HCT116 (cell line): ENCODE measurements at regions not wholly inside any gene's neighbourhood (a gene's known extent, or its start where the extent isn't known, plus 50 kb on each side); places are given as distances from the start of the nearest gene placed in this dataset.

Source experiments
- ATAC-seq: fragments of 200-7000 bp; cut with Tn5 transposase; 2 replicates; pipeline ENCODE4 v1.9.1; 2020; ENCODE audit warnings: mild to moderate bottlenecking, moderate library complexity
- BruUV-seq: library from RNA; stranded (reverse); fragments of 400-500 nt; replicated peaks from 2 replicates; lab custom pipeline; 2021; lab: Mats Ljungman, UMichigan
- CTCF ChIA-PET: fragments of 300-600 bp; sonication (Branson Sonifier 250); formaldehyde crosslinking; loops from one replicate; lab custom pipeline; 2021; ENCODE audit warnings: antibody characterized with exemption; lab: Charles Lee
- POLR2A ChIA-PET: fragments of 300-600, 350-600 bp; sonication (Branson Sonifier 250); formaldehyde crosslinking; loops from one replicate; lab custom pipeline; 2021; ENCODE audit warnings: antibody characterized with exemption; lab: Charles Lee
- RAD21 ChIA-PET, 2 experiments: fragments of 300-600 bp; sonication (Branson Sonifier 250); formaldehyde crosslinking; loops; one replicate each; lab custom pipeline; 2023; ENCODE audit warnings: low total read pairs in 2 of 2; ENCODE audit not compliant: uncharacterized antibody in 2 of 2, unreplicated experiment in 2 of 2, low non-redundant PET in 1 of 2; lab: Charles Lee
- DNase-seq: peaks from one replicate; pipeline ENCODE4 v3.0.0-alpha.2; 2010; ENCODE audit warnings: low read depth, low spot score
- H2AFZ ChIP-seq: fragments of 200-600 bp; shearing (Covaris generic), sonication (generic); 2 replicates; pipeline ENCODE4 v1.6.1; 2017; ENCODE audit warnings: low read depth, mixed run types, mixed read lengths, antibody characterized with exemption, low read length; ENCODE audit not compliant: poor library complexity, severe bottlenecking
- H3K27ac ChIP-seq: 2 replicates; pipeline ENCODE4 v1.5.1; 2012; ENCODE audit warnings: low read depth, low read length
- H3K27me3 ChIP-seq: fragments of 200-600 bp; sonication (generic); 2 replicates; pipeline ENCODE4 v1.6.1; 2016; ENCODE audit warnings: mixed run types, low read length, mixed read lengths; ENCODE audit not compliant: insufficient read depth
- H3K36me3 ChIP-seq, 2 experiments: fragments of 200-500 bp in 1 of 2; fragments of 200-600 bp in 1 of 2; sonication (Bioruptor generic) in 1 of 2; sonication (generic) in 1 of 2; 2 replicates each; pipeline versions ENCODE4 v1.5.1 to v1.6.1; 2014 to 2016; ENCODE audit warnings: low read length in 2 of 2, inconsistent platforms in 1 of 2, mixed read lengths in 1 of 2, mixed run types in 1 of 2; ENCODE audit not compliant: insufficient read depth in 2 of 2, control insufficient read depth in 1 of 2
- H3K4me1 ChIP-seq, 2 experiments: fragments of 200-600 bp in 1 of 2; sonication (generic) in 1 of 2; 2 replicates each; pipeline versions ENCODE4 v1.5.1 to v1.6.1; 2012 to 2017; ENCODE audit warnings: low read length in 2 of 2, inconsistent platforms in 1 of 2, mild to moderate bottlenecking in 1 of 2, mixed read lengths in 1 of 2, mixed run types in 1 of 2, moderate library complexity in 1 of 2; ENCODE audit not compliant: insufficient read depth in 2 of 2, control insufficient read depth in 1 of 2
- H3K4me2 ChIP-seq: fragments of 200-600 bp; sonication (generic); 2 replicates; pipeline ENCODE4 v1.6.1; 2017; ENCODE audit warnings: mixed run types, low read length, mixed read lengths
- H3K4me3 ChIP-seq, 2 experiments: fragments of 200-600 bp in 1 of 2; sonication (generic) in 1 of 2; replicated peaks in 1 of 2; 2 replicates each; pipeline ENCODE4 v1.5.1; 2011 to 2016; ENCODE audit warnings: low read length in 2 of 2, control low read depth in 1 of 2, low read depth in 1 of 2, mild to moderate bottlenecking in 1 of 2, mixed read lengths in 1 of 2, mixed run types in 1 of 2
- H3K79me2 ChIP-seq: fragments of 200-600 bp; sonication (generic); 2 replicates; pipeline ENCODE4 v1.6.1; 2017; ENCODE audit warnings: mild to moderate bottlenecking, mixed run types, low read length, moderate library complexity, mixed read lengths; ENCODE audit not compliant: insufficient read depth
- H3K9ac ChIP-seq: fragments of 200-600 bp; sonication (generic); 2 replicates; pipeline ENCODE4 v1.6.1; 2016; ENCODE audit warnings: low read length, mixed read lengths
- H3K9me2 ChIP-seq: fragments of 200-600 bp; sonication (generic), shearing (Covaris generic); 2 replicates; pipeline ENCODE4 v1.6.1; 2017; ENCODE audit warnings: mixed run types, mild to moderate bottlenecking, moderate library complexity; ENCODE audit not compliant: insufficient read depth
- H3K9me3 ChIP-seq, 2 experiments: fragments of 200-500 bp in 1 of 2; fragments of 200-600 bp in 1 of 2; sonication (Bioruptor generic) in 1 of 2; sonication (generic) in 1 of 2; 2 replicates each; pipeline ENCODE4 v1.6.1; 2014 to 2017; ENCODE audit warnings: low read length in 2 of 2, mixed read lengths in 2 of 2, inconsistent platforms in 1 of 2, low read depth in 1 of 2, mild to moderate bottlenecking in 1 of 2, mixed run types in 1 of 2, moderate library complexity in 1 of 2; ENCODE audit not compliant: control insufficient read depth in 1 of 2, insufficient read depth in 1 of 2
- H4K20me1 ChIP-seq: fragments of 200-600 bp; sonication (generic), shearing (Covaris generic); 2 replicates; pipeline ENCODE4 v1.6.1; 2017; ENCODE audit warnings: mixed run types, mild to moderate bottlenecking, moderate library complexity; ENCODE audit not compliant: insufficient read depth
- CBX3 ChIP-seq: IDR thresholded peaks from 2 replicates; pipeline ENCODE4 v1.6.1; 2012; ENCODE audit warnings: low read depth
- CTCF ChIP-seq, 3 experiments: fragments of 200-600 bp in 1 of 3; sonication (generic) in 1 of 3; IDR thresholded peaks in 2 of 3; conservative IDR thresholded peaks in 1 of 3; 2 replicates each; pipeline ENCODE4 v1.5.1; 2012 to 2017; ENCODE audit warnings: low read depth in 2 of 3, low read length in 2 of 3, antibody characterized with exemption in 1 of 3, borderline replicate concordance in 1 of 3, control low read depth in 1 of 3, mild to moderate bottlenecking in 1 of 3, mixed read lengths in 1 of 3, mixed run types in 1 of 3, moderate library complexity in 1 of 3; ENCODE audit not compliant: insufficient read depth in 1 of 3
- EGR1 ChIP-seq: IDR thresholded peaks from 2 replicates; pipeline ENCODE4 v1.6.1; 2012; ENCODE audit warnings: low read depth
- ELF1 ChIP-seq: IDR thresholded peaks from 2 replicates; pipeline ENCODE4 v1.6.1; 2012; ENCODE audit warnings: low read depth, borderline replicate concordance
- MAX ChIP-seq: IDR thresholded peaks from 2 replicates; pipeline ENCODE4 v1.6.1; 2012
- POLR2AphosphoS5 ChIP-seq: IDR thresholded peaks from 2 replicates; pipeline ENCODE4 v1.6.1; 2011; ENCODE audit warnings: mild to moderate bottlenecking, low read depth, low read length, moderate library complexity
- RAD21 ChIP-seq: IDR thresholded peaks from 2 replicates; pipeline ENCODE4 v1.6.1; 2012; ENCODE audit warnings: low read depth, mild to moderate bottlenecking
- SRF ChIP-seq: IDR thresholded peaks from 2 replicates; pipeline ENCODE4 v1.6.1; 2012; ENCODE audit warnings: low read depth
- TCF7L2 ChIP-seq: IDR thresholded peaks from 2 replicates; pipeline ENCODE4 v1.7.0; 2011; ENCODE audit warnings: borderline replicate concordance, inconsistent platforms; ENCODE audit not compliant: insufficient read depth, insufficient read length; ENCODE audit errors: extremely low read depth
- YY1 ChIP-seq: IDR thresholded peaks from 2 replicates; pipeline ENCODE4 v1.6.1; 2011; ENCODE audit warnings: low read length, low read depth, moderate library complexity, mild to moderate bottlenecking; ENCODE audit not compliant: insufficient replicate concordance; ENCODE audit errors: extremely low read depth
- ZFX ChIP-seq: fragments of 450-650 bp; IDR thresholded peaks from 2 replicates; pipeline ENCODE4 v1.6.1; 2017
- intact Hi-C: fragments of 100-400 bp; cut with micrococcal nuclease; formaldehyde crosslinking; loops from 2 replicates; pipeline ENCODE4 v1.10.0; 2022

DNA sequence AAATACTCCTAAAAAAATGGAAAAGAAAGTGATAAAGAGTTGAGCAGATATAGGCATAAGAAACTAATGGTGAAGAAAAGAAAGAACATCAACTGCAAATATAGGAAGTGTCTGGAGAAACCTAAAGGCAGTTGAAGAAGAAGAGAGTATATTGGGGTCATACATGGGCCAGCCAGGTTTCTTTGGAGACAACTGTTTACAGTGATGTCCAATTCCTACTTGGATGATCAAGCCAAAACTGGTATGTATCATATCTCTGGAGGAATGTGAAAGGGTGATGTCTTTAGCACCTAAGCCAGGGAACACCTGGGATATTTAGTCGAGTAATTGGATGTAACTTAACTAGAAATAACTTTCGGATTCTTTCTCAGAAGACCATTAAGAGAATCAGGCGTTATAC lies 129.3 kb upstream of the FLRT2 start:
- no peaks in the 10 kb centered on the region for H3K9me2 ChIP-seq
- no peak overlapping the region for H3K27ac ChIP-seq
- H3K27me3 ChIP-seq, result no peaks in the 10 kb centered on the region
- DNase-seq (no peak), ATAC-seq (no peak)
- H3K9ac ChIP-seq, result no peak overlapping the region
- ChIA-PET RAD21 (no interaction called here), CTCF (no interaction called here), POLR2A (no interaction called here)
- no peaks in the 10 kb centered on the region for H3K79me2 ChIP-seq
- H3K4me2 ChIP-seq, result no peak overlapping the region
- no peak overlapping the region for H3K4me3 ChIP-seq
- no peak for TF ChIP-seq SRF
- no peak for TF ChIP-seq EGR1
- no peak for TF ChIP-seq CTCF (IDR thresholded peaks at IDR 0.05 in 2 of 3, conservative IDR thresholded peaks at IDR 0.05 in 1 of 3; ENCODE audit: borderline replicate concordance in 1 of 3, insufficient read depth in 1 of 3, low read depth in 2 of 3, low read length in 2 of 3)
- no peak for TF ChIP-seq ELF1
- TF ChIP-seq YY1, result no peak
- TF ChIP-seq TCF7L2, result no peak
- TF ChIP-seq POLR2AphosphoS5, result no peak
- no peak for TF ChIP-seq RAD21
- no peak for TF ChIP-seq ZFX
- TF ChIP-seq MAX, result no peak
- no peak for TF ChIP-seq CBX3
- peaks cover 5 to 20% of the 10 kb centered on the region in 2 experiments; a peak in 2 of 4 replicates for H3K9me3 ChIP-seq
- no peaks in the 10 kb centered on the region for H3K36me3 ChIP-seq
- no peaks in the 10 kb centered on the region for H3K4me1 ChIP-seq
- H2AFZ ChIP-seq, result no peak overlapping the region
- BruUV-seq, result no TSS peak
- no peaks in the 10 kb centered on the region for H4K20me1 ChIP-seq
- intact Hi-C loops, result no loop called here
